Left lung (tissue), 4 donors: ENCODE measurements at regions not wholly inside any gene's neighbourhood (a gene's known extent, or its start where the extent isn't known, plus 50 kb on each side); places are given as distances from the start of the nearest gene placed in this dataset.

Source experiments
- ATAC-seq: fragments of 200-7000 bp; cut with Tn5 transposase; one replicate; pipeline ENCODE4 v1.9.1; 2020; ENCODE audit warnings: moderate library complexity
- DNase-seq, 4 donors: peaks; one replicate each; pipeline ENCODE4 v3.0.0-alpha.2; 2013 to 2020
- H3K27ac ChIP-seq, 2 donors: fragments of 200-600 bp; sonication (generic) in 1 of 2; one replicate each; pipeline versions ENCODE4 v1.5.0 to v1.8.0; 2020 to 2021
- H3K27me3 ChIP-seq, 2 donors: fragments of 200-600 bp; sonication (generic) in 1 of 2; one replicate each; pipeline versions ENCODE4 v1.5.0 to v1.8.0; 2020 to 2021
- H3K36me3 ChIP-seq, 2 donors: fragments of 200-600 bp; sonication (generic) in 1 of 2; one replicate each; pipeline versions ENCODE4 v1.5.0 to v1.8.0; 2020 to 2021
- H3K4me1 ChIP-seq, 2 donors: fragments of 200-600 bp; one replicate each; pipeline ENCODE4 v1.8.0; 2021
- H3K4me3 ChIP-seq, 2 donors: fragments of 200-600 bp; sonication (generic) in 1 of 2; one replicate each; pipeline versions ENCODE4 v1.5.0 to v1.8.0; 2020 to 2021; ENCODE audit warnings: mild to moderate bottlenecking in 1 of 2
- H3K9me3 ChIP-seq, 2 donors: fragments of 200-600 bp; sonication (generic) in 1 of 2; one replicate each; pipeline versions ENCODE4 v1.5.0 to v1.8.0; 2020 to 2021
- intact Hi-C, 2 donors: fragments of 100-400 bp; cut with DNase I; formaldehyde crosslinking; loops; one replicate each; pipeline versions ENCODE4 v1.11.2 to v1.14.2; 2022
- TF ChIP-seq, protein P1 (sequence below), 2 donors: fragments of 200-600 bp; sonication (generic) in 1 of 2; IDR thresholded peaks; one replicate each; pipeline versions ENCODE4 v1.5.0 to v1.8.0; 2021; ENCODE audit warnings: antibody characterized with exemption in 2 of 2
- donor health status: DM: no; HTN: yes; CAD: no.
- donor health status: DM: no; HTN: no; CAD: no.

DNA sequence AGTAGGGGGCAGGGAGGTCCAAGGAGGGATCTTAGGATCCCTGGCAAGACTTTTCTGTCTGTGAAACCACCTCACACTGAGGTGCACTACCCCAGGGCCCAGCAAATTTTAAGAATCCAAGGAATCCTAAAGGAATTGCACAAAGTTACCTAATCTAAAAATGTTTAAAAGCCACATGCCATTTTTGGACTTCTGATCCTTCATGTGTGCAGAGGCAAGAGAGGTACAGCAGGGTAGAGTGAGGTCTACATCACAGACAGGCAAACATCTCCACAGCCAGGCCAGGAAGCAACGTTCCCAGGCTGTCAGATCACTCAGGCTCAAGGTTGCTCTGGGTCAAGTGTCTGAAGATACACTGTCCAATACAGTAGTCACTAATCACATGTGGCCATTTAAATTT is 324.6 kb upstream of the DUSP10 start:
- Histone ChIP-seq H3K36me3 (no peaks in the 10 kb centered on the region), H3K27me3 (no peaks in the 10 kb centered on the region), H3K4me1 (no peaks in the 10 kb centered on the region), H3K4me3 (no peak overlapping the region), H3K27ac (no peak overlapping the region), H3K9me3 (peaks cover 0 to 22% of the 10 kb centered on the region in 2 donors)
- ATAC-seq: no peak
- no peak for DNase-seq
- intact Hi-C loops: no loop called here
- TF ChIP-seq, protein P1, sequence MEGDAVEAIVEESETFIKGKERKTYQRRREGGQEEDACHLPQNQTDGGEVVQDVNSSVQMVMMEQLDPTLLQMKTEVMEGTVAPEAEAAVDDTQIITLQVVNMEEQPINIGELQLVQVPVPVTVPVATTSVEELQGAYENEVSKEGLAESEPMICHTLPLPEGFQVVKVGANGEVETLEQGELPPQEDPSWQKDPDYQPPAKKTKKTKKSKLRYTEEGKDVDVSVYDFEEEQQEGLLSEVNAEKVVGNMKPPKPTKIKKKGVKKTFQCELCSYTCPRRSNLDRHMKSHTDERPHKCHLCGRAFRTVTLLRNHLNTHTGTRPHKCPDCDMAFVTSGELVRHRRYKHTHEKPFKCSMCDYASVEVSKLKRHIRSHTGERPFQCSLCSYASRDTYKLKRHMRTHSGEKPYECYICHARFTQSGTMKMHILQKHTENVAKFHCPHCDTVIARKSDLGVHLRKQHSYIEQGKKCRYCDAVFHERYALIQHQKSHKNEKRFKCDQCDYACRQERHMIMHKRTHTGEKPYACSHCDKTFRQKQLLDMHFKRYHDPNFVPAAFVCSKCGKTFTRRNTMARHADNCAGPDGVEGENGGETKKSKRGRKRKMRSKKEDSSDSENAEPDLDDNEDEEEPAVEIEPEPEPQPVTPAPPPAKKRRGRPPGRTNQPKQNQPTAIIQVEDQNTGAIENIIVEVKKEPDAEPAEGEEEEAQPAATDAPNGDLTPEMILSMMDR (IDR thresholded peaks at IDR 0.05): no peak

DNA sequence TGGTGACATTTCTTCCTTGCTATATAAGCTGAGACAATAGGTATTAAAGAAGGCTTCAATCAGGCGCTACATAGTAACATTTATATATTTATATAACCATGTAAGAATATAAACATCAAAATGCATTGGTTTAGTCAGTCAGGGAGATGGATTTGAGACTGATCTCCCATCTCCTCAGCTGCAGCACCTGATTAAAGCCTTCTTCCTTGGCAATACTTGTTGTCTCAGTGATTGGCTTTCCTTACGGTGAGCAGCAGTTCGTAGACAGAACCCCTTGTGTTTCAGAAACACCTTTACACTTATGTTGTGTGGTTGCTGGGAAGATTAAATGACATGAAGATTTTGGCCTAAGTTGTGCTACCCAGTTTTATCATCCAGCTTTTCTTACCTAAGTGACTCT is 323.3 kb upstream of the DUSP10 start:
- ATAC-seq (no peak), DNase-seq (no peak)
- Histone ChIP-seq H3K9me3 (peaks cover 0 to 22% of the 10 kb centered on the region in 2 donors), H3K36me3 (no peaks in the 10 kb centered on the region), H3K4me1 (no peaks in the 10 kb centered on the region), H3K4me3 (no peak overlapping the region), H3K27ac (no peak overlapping the region), H3K27me3 (no peaks in the 10 kb centered on the region)
- TF ChIP-seq, protein P1 (IDR thresholded peaks at IDR 0.05): no peak
- intact Hi-C loops: no loop called here

- intact Hi-C loops: no loop called here
- H3K27ac ChIP-seq: no peak overlapping the region
Measured at GRCh38 chr1:222064388-222065211, 322.7 kb upstream of the DUSP10 start.

DNA sequence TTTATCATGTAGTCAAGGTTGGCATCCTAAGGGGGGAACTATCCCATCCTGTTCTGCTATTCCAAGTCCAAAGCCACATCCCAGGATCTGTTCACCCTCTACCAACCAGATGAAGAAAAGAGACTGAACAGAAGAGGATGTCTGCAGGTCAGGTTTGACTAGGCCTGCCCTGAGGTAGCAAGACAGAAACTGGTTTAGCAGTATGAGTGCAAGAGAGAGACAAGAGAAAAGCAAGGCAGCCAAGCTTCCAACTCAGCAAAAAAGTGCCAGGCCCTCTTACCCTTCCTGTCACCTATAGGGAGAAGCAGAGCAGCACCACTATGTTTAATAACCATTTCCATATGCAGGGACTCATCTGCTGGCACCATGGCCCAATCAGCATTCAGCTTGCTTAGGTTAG is 320.8 kb upstream of the DUSP10 start:
- no peaks in the 10 kb centered on the region for H3K27me3 ChIP-seq
- DNase-seq: no peak
- no peak for ATAC-seq
- TF ChIP-seq, protein P1 (IDR thresholded peaks at IDR 0.05): no peak
- H3K36me3 ChIP-seq: no peaks in the 10 kb centered on the region
- no peak overlapping the region for H3K27ac ChIP-seq
- no peak overlapping the region for H3K4me3 ChIP-seq
- H3K4me1 ChIP-seq: no peaks in the 10 kb centered on the region
- peaks cover 0 to 22% of the 10 kb centered on the region in 2 donors for H3K9me3 ChIP-seq
- intact Hi-C loops: no loop called here

More at GRCh38 chr1:222064388-222065211, 322.7 kb upstream of the DUSP10 start:
- TF ChIP-seq, protein P1 (IDR thresholded peaks at IDR 0.05): no peak
- ATAC-seq (no peak), DNase-seq (no peak)
- no peaks in the 10 kb centered on the region for H3K36me3 ChIP-seq
- no peaks in the 10 kb centered on the region for H3K27me3 ChIP-seq
- no peak overlapping the region for H3K4me3 ChIP-seq
- peaks cover 0 to 22% of the 10 kb centered on the region in 2 donors for H3K9me3 ChIP-seq
- H3K4me1 ChIP-seq: no peaks in the 10 kb centered on the region

DNA sequence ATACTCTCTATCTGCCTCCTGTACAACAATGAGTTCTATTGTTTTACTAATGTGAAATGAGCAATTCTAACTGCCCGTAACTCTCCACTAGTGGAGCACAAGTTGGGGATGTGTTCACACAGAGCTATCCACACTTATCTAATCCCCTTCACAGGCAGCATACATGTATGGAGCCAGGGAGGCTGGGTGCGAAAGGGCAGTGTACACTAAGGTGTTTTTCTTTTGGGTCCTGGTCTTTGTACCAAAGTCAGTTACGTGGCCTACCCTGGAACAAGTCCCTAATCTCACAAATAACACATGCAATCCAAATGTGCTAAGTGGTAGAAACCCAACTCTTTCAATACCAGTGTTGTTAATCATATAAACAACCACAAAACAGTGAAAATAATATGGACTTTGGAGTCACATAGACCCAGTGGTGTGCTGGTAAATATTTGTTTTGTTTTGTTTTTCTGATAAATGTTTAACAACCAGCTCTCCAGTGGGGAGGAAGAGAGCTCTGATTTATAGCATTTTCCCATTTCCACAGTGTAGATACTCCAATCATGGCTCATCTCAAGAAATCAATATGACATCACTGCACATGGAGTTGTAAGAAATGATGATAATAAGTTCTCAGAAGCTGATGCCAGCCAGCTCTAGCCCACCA is 319.9 kb upstream of the DUSP10 start:
- H3K4me3 ChIP-seq: no peak overlapping the region

More for the DNA sequence above, 319.9 kb upstream of the DUSP10 start:
- Histone ChIP-seq H3K36me3 (no peaks in the 10 kb centered on the region), H3K4me1 (no peaks in the 10 kb centered on the region), H3K27me3 (no peaks in the 10 kb centered on the region), H3K9me3 (peaks cover 0 to 22% of the 10 kb centered on the region in 2 donors), H3K27ac (no peak overlapping the region)
- TF ChIP-seq, protein P1 (IDR thresholded peaks at IDR 0.05): no peak
- DNase-seq (no peak), ATAC-seq (no peak)
- intact Hi-C loops: no loop called here
